ENCODE measurements at regions not wholly inside any gene's neighbourhood (a gene's known extent, or its start where the extent isn't known, plus 50 kb on each side); places are given as distances from the start of the nearest gene placed in this dataset.

DNA sequence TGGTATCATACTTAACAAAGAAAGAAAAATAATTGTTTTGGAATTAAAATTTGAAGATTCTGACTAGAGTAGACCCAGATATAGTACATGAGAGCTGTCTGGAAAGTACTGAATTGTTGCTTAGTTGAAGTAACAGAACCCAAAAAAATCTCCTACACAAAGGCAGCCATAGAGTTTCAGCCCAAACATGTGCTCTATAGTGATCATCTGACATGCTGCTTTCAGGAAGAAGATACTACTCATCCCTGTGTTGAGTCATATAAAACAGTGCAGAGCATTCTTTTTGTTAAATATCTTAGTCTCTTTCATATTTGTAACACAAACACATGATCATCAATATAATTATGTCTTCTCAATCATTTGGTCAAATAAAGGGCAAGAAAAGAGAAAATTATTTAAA lies 84.8 kb upstream of the PTPRM start:
- DNase-seq (ENCODE audit: low spot score), result no peak

DNA sequence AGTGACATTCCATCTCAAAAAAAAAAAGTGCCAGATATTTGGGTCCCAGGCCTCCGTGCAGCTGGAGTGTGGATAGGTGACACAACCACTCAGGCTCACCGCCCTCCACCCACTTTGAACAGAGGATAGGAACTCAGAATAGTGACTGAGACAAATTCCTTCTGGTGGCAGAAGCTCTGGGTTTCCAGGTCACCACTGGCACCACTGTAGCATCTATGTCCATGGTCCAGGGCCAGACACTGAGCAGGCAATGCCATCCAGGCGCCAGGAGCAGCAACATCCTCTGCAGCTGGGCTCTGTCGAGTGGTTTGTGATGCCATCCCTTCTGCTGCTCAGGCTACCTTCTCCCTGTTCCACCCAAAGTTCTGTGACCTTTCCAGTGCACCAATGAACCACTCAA lies 81.5 kb upstream of the PTPRM start:
- no peak for DNase-seq (ENCODE audit: low spot score)

DNA sequence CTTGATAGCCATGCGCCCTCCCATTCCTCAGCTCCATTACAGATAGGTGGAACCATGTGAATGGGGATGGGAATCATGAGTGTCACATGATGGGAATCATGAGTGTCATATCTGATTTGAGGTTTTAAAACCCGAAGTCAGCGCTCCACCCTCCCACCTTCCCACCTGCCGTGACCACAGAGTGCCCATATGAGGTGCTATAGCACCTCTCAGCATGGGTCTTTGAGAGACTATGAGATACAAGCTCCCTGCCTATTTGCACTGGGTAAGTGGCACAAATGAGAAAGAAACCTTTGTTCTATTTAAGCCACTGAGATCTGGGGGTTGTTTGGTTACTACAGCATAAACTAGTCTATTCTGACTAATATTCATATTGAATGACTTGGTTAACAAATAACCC lies 78.5 kb upstream of the PTPRM start:
- no peak for DNase-seq (ENCODE audit: low spot score)

DNA sequence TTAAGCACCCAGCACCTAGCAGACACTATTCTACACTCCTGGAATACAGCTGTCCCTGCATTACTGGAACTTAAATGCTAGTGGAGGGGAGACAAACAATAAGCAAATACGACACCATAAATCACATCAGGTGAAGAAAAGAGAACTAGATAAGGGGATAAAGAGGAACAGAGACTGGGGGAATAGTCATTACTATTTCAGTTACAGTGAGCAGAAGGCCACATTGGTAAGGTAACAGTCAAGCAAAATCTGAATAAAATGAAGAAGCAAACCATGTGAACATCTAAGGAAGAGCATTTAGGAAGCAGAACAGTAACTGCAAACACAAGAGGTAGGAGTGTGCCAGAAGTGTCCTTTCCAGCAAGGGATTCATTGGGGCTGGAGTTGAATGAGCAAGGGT lies 77.0 kb upstream of the PTPRM start:
- no peak for DNase-seq (ENCODE audit: low spot score)

DNA sequence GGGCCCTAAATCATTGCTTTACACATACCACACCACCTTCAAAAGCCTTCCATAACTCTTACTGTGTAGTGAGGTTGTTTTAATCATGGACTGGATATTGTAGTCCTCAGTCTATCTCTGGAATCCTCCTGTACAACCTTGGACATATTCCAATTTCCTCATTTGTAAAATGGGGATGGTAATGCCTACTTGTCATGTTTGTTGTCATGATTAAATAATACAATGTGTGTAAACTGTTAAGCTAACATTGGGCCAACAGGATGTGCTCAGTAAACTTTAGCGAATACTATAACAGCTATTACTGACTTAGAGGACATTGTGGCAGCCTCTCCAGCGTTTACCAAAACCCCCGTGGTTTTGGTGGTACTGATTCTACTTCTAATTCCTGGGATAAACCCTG lies 74.7 kb upstream of the PTPRM start:
- no peak for DNase-seq (ENCODE audit: low spot score)

DNA sequence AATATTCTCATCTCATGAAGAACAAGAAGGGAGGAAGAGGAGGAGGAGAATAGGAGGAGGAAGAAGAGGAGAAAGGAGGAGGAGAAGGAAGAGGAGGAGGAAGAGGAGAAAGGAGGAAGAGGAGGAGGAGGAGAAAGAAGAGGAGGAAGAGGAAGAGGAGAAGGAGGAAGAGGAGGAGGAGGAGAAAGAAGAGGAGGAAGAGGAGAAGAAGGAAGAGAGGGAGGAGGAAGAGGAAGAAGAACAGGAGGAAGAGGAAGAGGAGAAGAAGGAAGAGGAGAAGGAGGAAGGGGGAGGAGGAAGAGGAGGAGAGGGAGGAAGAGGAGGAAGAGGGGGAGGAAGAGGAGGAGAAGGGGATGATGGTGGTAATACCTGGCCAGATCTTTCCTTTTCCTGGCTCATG lies 70.0 kb upstream of the PTPRM start:
- no peak for DNase-seq (ENCODE audit: low spot score)

DNA sequence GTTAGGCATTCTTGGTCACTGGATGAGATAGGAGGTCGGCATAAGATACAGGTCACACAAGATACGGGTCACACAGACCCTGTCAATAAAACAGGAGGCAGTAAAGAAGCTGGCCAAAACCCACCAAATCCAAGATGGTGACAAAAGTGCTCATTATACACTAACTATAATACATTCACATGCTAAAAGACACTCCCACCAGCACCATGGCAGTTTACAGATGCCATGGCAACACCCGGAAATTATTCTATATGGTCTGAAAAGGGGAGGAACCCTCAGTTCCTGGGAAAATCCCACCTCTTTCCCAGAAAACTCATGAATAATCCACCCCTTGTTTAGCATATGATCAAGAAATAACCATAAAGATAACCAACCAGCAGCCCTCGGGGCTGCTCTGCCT lies 56.0 kb upstream of the PTPRM start:
- DNase-seq (ENCODE audit: low spot score), result no peak

DNA sequence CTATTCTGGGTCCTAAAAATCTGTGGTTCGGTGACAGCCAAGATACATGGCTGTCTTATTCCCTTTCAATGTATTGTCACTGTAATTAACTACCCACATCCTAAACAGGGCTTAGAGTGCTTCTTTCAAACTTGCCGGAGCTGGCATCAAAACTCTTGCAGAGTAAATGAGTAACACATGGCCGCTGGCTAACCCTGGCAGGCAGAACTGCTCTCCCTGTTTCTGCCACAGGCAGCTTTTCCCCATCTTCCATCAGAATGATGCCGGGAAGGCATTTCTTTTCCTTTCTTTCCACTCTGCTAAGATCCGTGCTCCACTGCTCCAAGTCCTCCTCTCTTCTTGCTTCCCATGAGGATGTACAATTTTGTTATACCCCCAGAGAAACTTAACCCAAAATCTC lies 54.8 kb upstream of the PTPRM start:
- DNase-seq (ENCODE audit: low spot score), result no peak

DNA sequence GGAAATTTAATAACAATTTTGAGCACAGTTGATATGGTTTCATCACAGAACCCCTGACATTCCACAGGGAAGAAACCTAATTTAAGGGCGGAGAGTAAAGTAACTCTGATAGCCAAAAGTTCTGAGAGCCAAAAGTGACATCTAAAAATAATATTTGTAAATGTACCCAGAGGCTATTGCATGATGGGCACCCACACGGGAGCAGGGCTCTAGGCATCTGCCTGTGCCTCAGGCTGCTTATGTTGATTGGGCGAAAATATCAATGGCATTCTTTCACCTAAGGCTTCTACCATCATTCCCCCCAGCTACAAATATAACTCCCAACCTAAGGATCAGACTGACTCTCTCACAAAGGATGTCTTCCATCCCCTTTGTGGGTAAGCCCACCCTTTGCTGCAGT lies 54.1 kb upstream of the PTPRM start:
- no peak for DNase-seq (ENCODE audit: low spot score)

DNA sequence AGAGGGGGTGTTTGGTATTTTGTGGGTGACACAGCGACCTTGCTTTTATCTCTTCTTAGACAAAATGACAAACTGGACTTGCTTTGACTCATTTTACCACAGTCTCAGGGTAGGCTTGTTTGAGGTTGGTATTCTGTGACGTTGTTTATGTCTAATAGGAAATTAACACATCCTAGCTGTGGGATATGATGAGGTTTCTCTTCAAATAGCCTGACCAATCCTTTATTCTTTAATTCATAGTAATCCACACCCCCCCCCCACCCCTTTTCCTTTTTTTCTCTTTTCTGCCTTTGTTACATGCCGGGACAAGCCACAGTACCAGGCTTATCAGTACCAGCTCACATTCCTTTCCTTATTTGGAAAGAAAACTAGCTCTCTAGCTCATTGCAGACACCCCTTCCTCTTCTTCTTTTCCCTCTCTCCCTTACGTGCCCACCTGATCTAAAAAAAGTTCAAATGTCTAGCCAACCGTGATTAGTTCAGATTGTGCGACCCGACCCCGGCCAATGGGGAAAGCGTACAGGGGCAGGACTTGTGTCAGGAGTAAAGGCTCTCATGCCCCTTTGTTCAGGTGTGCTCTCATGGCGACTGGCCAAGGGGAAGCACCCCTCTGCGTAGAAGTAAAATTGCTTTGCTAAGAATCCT lies 52.2 kb upstream of the PTPRM start:
- peak; percentile 30 for DNase-seq (ENCODE audit: low spot score)

DNA sequence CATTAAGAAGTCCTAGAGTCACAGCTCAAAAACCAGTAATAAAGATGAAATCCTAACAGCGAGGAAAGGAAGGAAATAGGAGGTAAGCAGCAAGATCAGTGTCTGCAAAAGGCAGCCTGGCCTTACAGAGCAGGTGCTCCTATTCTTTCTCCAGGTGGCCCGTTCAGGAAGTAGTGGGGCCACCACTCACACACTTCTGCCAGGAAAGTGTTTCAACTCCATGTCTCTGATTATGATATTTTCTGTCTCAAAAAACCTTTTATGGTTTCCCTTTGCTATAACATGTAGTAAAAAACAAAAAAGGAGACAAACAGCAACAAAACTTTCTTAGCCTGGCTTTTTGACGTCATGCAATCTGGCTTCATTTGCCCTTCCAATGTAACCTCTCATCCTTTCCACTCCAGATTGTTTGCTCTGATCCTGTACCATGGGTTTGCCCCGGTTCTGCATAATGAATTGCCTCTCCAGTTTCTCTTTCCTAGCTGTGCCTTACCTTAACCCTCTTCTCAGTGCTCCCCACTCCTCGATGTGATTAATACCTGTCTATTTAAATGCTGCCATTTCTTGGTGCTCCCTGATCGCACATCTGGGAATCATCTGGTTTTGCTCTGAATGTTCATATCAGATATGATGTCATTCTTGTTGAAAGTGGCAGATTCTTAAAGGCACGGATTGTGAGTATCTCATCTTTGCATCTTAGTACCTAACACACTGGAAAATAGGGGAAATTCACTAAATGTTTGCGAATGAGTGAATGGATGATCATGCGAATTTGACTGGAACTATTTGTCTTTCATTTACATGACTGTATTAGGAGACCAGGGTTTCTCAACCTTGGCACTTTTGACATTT lies 50.6 kb upstream of the PTPRM start:
- DNase-seq (ENCODE audit: low spot score), result no peak

All from A172 (cell line).